Stomach (tissue), 4 donors: ENCODE measurements at regions not wholly inside any gene's neighbourhood (a gene's known extent, or its start where the extent isn't known, plus 50 kb on each side); places are given as distances from the start of the nearest gene placed in this dataset.

ENCODE experiments used
- EP300 ChIP-seq: sonication (generic); formaldehyde crosslinking; IDR thresholded peaks from one replicate; pipeline ENCODE4 v1.6.1; 2017; ENCODE audit warnings: antibody characterized with exemption
- POLR2A ChIP-seq, 4 donors: fragments of 450-650 bp; IDR thresholded peaks; one replicate each; pipeline ENCODE4 v1.6.1; 2016; ENCODE audit warnings: antibody characterized with exemption in 4 of 4, control low read depth in 2 of 4, mild to moderate bottlenecking in 1 of 4, moderate library complexity in 1 of 4
- POLR2AphosphoS5 ChIP-seq, 3 donors: sonication (generic); formaldehyde crosslinking; IDR thresholded peaks; one replicate each; pipeline ENCODE4 v1.6.1; 2016; ENCODE audit warnings: antibody characterized with exemption in 3 of 3
- TF ChIP-seq, protein P1 (sequence below), 7 experiments: fragments of 450-650 bp in 4 of 7; fragments of 200-600 bp in 3 of 7; sonication (generic) in 3 of 7; IDR thresholded peaks; one replicate each; pipeline ENCODE4 v1.5.1; 2016 to 2019; ENCODE audit warnings: antibody characterized with exemption in 7 of 7, control low read depth in 2 of 7, mild to moderate bottlenecking in 1 of 7

DNA sequence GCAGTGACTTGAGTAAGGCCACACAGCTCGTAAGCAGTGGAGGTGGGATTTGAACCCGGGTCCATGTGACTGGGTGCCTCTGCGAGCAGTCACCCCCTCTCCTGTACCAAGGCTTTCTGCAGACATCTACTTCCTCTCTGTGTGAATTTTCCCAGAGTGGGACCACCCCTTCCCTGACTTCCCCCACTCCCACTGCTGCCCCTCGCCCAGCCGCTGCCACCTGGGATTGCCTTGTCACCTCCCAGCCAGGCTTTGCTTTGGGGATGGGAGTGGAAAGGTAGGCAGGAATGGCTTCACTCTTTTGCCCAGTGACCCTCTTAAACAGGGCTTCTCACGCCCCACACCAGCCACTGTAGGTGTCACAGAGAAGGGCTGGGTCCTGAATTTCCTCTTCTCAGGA, 105.2 kb upstream of the SEC14L1 start:
- TF ChIP-seq, protein P1, sequence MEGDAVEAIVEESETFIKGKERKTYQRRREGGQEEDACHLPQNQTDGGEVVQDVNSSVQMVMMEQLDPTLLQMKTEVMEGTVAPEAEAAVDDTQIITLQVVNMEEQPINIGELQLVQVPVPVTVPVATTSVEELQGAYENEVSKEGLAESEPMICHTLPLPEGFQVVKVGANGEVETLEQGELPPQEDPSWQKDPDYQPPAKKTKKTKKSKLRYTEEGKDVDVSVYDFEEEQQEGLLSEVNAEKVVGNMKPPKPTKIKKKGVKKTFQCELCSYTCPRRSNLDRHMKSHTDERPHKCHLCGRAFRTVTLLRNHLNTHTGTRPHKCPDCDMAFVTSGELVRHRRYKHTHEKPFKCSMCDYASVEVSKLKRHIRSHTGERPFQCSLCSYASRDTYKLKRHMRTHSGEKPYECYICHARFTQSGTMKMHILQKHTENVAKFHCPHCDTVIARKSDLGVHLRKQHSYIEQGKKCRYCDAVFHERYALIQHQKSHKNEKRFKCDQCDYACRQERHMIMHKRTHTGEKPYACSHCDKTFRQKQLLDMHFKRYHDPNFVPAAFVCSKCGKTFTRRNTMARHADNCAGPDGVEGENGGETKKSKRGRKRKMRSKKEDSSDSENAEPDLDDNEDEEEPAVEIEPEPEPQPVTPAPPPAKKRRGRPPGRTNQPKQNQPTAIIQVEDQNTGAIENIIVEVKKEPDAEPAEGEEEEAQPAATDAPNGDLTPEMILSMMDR (IDR thresholded peaks at IDR 0.05) = no peak
- TF ChIP-seq POLR2A (IDR thresholded peaks at IDR 0.05) (no peak), POLR2AphosphoS5 (IDR thresholded peaks at IDR 0.05) (no peak), EP300 (no peak)
